NB4 (cell line): ENCODE measurements at regions not wholly inside any gene's neighbourhood (a gene's known extent, or its start where the extent isn't known, plus 50 kb on each side); places are given as distances from the start of the nearest gene placed in this dataset.

Experiments
- DNase-seq: peaks from one replicate; pipeline ENCODE4 v3.0.0; 2010; ENCODE audit warnings: low read depth
- H3K4me3 ChIP-seq: one replicate; pipeline ENCODE4 v1.5.1; 2011; ENCODE audit warnings: mild to moderate bottlenecking, low read depth, low read length, moderate library complexity
- MYC ChIP-seq: IDR thresholded peaks from 2 replicates; pipeline ENCODE4 v1.6.1; 2011; ENCODE audit warnings: low read depth, low read length
- POLR2A ChIP-seq: IDR thresholded peaks from 2 replicates; pipeline ENCODE4 v1.6.1; 2011; ENCODE audit warnings: mild to moderate bottlenecking; ENCODE audit not compliant: insufficient read length; ENCODE audit errors: extremely low read depth
- TF ChIP-seq, protein P1 (sequence below): IDR thresholded peaks from 2 replicates; pipeline ENCODE4 v1.6.1; 2011; ENCODE audit warnings: low read depth, low read length
- TF ChIP-seq, protein P2 (sequence below): IDR thresholded peaks from one replicate; pipeline ENCODE4 v1.5.1; 2012; ENCODE audit warnings: low read depth, low read length

DNA sequence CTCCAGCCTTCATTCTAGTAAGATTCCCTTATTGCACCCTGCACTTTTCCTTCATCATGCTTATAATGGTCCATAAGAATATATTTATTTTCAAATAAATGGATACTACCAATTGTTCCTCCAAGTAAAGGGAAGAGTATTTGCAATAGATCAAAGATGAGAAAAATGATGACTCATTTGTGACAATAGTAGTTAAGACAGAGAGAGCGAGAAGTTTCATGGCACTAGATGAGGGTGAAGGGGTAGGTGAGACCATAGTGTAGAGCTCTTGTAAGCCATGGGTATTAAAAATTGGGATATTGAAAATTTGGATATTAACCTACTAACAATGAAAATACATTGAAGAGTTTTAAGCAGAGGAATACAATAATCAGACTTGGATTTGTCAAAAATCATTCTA, 404.6 kb downstream of the EFNA5 start:
- no peak for DNase-seq
- TF ChIP-seq POLR2A (no peak), MYC (no peak)
- TF ChIP-seq, protein P1, sequence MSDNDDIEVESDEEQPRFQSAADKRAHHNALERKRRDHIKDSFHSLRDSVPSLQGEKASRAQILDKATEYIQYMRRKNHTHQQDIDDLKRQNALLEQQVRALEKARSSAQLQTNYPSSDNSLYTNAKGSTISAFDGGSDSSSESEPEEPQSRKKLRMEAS, result no peak
- TF ChIP-seq, protein P2, sequence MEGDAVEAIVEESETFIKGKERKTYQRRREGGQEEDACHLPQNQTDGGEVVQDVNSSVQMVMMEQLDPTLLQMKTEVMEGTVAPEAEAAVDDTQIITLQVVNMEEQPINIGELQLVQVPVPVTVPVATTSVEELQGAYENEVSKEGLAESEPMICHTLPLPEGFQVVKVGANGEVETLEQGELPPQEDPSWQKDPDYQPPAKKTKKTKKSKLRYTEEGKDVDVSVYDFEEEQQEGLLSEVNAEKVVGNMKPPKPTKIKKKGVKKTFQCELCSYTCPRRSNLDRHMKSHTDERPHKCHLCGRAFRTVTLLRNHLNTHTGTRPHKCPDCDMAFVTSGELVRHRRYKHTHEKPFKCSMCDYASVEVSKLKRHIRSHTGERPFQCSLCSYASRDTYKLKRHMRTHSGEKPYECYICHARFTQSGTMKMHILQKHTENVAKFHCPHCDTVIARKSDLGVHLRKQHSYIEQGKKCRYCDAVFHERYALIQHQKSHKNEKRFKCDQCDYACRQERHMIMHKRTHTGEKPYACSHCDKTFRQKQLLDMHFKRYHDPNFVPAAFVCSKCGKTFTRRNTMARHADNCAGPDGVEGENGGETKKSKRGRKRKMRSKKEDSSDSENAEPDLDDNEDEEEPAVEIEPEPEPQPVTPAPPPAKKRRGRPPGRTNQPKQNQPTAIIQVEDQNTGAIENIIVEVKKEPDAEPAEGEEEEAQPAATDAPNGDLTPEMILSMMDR, result no peak
- no peak overlapping the region for H3K4me3 ChIP-seq

DNA sequence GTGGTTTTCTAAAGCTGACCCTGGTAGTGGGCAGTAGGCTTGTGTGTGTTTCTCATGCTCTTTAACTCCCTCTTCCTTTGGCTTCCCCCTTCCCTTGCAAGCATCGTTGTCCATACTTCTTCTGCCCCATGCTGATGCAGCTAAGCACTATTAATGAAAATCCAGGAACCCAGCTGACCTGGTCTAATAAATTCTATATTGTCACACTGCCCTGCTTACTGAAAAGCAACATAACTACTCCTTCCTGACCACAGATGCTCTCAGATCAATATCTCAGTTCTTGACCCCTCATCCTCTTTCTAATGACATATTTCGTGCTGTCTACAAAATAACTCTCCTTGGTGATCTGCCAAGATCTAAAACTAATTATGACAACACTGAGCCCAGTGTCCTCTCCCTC, 405.5 kb downstream of the EFNA5 start:
- TF ChIP-seq MYC (no peak), POLR2A (no peak)
- TF ChIP-seq, protein P2, result no peak
- TF ChIP-seq, protein P1, result no peak
- no peak overlapping the region for H3K4me3 ChIP-seq
- DNase-seq, result no peak

DNA sequence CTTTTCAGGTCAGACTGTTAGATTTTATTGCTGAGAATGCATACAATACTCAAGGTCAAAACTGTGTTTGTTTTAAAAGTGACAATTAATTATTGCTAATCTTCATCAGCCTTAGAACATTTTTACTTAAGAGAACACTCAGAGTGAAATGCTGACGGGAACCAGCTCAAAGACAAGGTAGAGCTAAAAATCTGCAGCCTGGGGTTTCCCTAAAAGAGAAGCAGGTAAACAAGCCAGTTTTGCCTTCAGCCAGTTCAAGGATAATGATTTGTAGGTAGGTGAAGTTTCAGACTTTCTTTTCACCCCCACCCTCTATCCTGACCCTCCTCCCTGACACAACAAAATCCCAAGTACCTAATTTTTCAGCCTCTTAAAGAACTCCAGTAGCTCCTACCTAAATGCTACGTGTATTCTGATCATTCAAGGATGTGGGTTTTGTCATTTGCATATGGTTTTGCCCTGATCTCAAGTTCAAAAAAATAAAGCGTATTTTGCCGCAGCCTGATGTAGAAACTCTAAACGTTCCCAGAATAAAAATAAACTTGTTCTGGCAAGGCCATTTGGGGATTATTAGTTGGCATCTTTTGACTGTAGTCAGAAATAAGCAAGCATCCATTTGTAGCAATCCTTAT, 407.2 kb downstream of the EFNA5 start:
- no peak for TF ChIP-seq POLR2A
- no peak for DNase-seq
- no peak overlapping the region for H3K4me3 ChIP-seq

DNA sequence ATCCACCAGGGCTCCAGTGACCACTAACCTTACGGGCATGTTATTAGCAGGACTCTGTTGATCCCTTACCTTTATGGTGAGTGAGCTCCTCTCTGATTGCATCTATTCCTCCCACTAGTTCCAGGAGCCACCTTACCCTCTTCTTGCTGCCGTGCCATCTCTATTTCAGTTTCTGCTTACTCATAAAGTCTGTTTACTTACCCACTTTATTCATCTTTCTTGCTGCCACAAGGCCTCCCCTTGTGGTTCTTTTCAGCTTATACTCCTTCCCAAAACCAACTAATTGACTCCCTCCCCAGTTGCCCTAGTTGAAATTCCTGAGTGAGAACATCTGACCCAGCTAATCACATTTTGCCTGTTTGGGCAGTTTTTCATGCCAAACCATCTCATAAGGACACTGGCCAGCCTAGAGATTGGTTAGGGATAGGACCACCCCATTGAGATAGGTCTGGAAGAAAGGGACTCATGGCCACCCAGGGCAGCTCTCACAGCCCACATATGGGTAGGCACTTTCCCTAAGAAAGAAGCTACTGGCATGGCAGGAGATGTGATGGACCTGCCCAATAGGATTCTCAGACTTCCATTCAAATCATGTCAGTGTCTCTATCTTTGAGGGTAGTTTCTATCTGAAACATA, 412.7 kb downstream of the EFNA5 start:
- no peak for TF ChIP-seq MYC
- no peak for TF ChIP-seq POLR2A
- TF ChIP-seq, protein P1, result no peak
- TF ChIP-seq, protein P2, result no peak
- DNase-seq, result no peak
- no peak overlapping the region for H3K4me3 ChIP-seq

DNA sequence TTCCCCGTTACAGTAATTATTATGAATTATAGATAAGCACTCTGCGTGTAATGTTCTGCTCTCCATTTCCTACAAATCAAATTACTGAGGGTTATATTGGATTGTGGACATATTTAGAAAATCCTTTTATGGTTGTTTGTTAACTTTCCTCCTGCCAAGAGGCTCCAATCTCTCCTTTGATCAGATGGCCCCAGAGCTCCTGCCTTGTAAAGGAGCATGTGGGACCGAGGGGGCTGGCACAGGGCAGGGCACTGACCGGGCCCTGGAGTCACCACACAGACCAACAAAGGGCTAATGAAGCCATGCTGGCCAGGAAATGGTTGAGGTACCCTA, 415.9 kb downstream of the EFNA5 start:
- no peak overlapping the region for H3K4me3 ChIP-seq
- TF ChIP-seq MYC (no peak), POLR2A (no peak)
- TF ChIP-seq, protein P1, result no peak
- TF ChIP-seq, protein P2, result no peak
- DNase-seq, result no peak

DNA sequence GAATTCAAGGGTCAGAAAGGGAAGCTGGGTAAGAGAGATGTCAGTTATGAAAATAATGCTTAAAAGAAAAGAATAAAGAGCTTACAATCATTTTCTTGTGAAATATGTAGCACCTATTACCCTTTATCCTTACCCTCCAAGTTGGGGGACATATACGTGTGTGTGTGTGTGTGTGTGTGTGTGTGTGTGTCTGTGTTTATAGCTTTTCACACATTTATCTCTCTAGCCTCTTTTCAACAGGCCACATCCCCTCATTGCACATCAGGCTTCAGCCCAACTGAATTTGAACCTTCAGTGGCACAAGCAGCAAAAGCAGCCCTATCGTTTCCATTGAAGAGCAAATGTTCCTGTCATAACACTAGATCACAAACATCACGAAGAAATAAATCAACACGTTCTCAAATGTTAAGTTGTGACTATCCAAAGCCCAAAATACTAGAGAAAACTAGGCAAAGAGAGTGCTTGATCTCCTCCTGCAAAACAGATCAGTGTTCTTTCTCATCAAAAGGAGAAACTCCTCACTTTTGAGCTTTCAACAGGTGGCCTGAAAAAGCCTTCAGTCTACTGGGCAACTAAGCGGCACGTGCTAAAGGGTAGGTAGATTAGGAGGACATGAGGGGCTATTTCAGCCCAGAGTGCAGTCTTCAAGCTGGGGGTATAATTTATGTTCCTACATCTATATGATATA, 416.4 kb downstream of the EFNA5 start:
- TF ChIP-seq, protein P1, result no peak
- no peak for TF ChIP-seq MYC
- no peak for TF ChIP-seq POLR2A
- TF ChIP-seq, protein P2, result no peak
- no peak for DNase-seq
- no peak overlapping the region for H3K4me3 ChIP-seq
